Right lobe of liver (tissue), 4 donors: ENCODE measurements at regions not wholly inside any gene's neighbourhood (a gene's known extent, or its start where the extent isn't known, plus 50 kb on each side); places are given as distances from the start of the nearest gene placed in this dataset.
A peak's percentile ranks its signal among the peaks of the same experiment; 100 is the strongest.

Experiments used
- POLR2A ChIP-seq: fragments of 450-650 bp; IDR thresholded peaks from one replicate; pipeline ENCODE4 v1.6.1; 2017; ENCODE audit warnings: antibody characterized with exemption, mild to moderate bottlenecking
- TF ChIP-seq, protein P1 (sequence below), 4 donors: fragments of 200-600 bp in 3 of 4; fragments of 450-650 bp in 1 of 4; IDR thresholded peaks; one replicate each; pipeline versions ENCODE4 v1.5.1 to v1.8.0; 2016 to 2022; ENCODE audit warnings: antibody characterized with exemption in 4 of 4, mild to moderate bottlenecking in 2 of 4
- donor health status: DM: no; HTN: no; CAD: no.
- donor health status: DM: no; HTN: no; CAD: no.
- donor health status: DM: no; HTN: yes; CAD: no.

DNA sequence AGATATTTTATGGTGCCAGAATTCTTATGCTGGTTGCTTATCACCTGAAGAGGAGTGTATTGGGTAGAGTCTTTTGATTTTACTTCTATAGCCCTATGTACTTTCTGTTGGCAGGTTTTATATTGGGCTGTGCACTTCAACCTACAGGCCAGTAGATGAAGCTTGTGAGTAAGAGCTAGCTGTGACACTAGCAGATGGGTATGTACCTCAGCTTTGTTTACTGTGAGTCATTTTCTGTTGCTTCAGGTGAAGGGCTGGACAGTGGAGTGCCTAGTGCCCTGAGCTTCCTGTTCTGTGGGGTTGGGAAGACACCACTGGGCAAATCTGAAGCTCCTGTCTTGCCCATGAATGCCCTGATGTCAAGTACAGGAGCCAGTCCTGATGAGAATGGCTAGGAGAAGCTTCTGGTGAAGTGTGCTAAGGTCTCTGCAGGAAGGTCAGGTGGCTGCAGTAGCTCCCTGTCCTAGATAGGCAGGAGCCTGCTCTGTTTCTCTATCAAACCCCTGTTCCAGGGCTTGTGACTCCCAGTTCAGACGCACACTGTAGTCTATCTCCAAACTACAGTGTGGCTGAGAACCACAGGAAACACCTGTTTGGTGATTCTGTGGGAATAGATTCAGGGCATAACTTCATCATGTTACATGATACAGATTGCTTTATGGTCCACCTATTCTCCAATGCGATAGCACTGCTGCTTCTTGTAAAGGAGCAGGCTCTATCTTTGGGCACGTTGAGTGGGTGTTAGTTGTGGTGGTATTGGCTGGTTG is 755.7 kb downstream of the KCNA4 start:
- TF ChIP-seq, protein P1, sequence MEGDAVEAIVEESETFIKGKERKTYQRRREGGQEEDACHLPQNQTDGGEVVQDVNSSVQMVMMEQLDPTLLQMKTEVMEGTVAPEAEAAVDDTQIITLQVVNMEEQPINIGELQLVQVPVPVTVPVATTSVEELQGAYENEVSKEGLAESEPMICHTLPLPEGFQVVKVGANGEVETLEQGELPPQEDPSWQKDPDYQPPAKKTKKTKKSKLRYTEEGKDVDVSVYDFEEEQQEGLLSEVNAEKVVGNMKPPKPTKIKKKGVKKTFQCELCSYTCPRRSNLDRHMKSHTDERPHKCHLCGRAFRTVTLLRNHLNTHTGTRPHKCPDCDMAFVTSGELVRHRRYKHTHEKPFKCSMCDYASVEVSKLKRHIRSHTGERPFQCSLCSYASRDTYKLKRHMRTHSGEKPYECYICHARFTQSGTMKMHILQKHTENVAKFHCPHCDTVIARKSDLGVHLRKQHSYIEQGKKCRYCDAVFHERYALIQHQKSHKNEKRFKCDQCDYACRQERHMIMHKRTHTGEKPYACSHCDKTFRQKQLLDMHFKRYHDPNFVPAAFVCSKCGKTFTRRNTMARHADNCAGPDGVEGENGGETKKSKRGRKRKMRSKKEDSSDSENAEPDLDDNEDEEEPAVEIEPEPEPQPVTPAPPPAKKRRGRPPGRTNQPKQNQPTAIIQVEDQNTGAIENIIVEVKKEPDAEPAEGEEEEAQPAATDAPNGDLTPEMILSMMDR (IDR thresholded peaks at IDR 0.05): peak; percentile 20 to 44 (median 32)
- TF ChIP-seq POLR2A: no peak
